ENCODE measurements at regions not wholly inside any gene's neighbourhood (a gene's known extent, or its start where the extent isn't known, plus 50 kb on each side); places are given as distances from the start of the nearest gene placed in this dataset.
A peak's percentile ranks its signal among the peaks of the same experiment; 100 is the strongest.

- DNase-seq (ENCODE audit: low read depth in 4 of 4, low spot score in 2 of 4): no peak
These were observed 182.4 kb upstream of the ETAA1 start for GRCh38 chr2:67214585-67215185.

GRCh38 chr2:67215214-67216055 is 181.7 kb upstream of the ETAA1 start:
- DNase-seq (ENCODE audit: low read depth in 4 of 4, low spot score in 2 of 4): peak in 3 of 4 donors; percentile 41 to 76 (median 68)

DNA sequence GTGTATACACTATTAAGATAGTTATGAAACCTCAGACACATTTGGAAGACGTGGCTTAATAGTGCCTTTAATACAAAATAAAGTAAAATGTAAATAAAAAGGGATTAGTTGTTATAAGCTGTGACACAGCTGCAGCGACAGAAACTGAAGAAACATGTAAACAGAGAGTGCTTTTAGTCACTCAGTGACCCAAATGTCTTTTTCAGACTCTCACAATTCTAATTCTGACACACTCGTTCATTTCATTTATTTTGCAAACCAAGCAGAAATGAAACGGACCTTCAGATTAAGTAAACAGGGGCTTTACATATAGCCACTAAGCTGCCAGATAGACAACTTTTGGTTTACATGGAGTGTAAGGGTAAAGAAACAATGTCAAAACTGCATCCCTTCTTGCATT is 181.0 kb upstream of the ETAA1 start:
- DNase-seq (ENCODE audit: low read depth in 4 of 4, low spot score in 2 of 4): no peak

GRCh38 chr2:67216881-67217280 is 180.3 kb upstream of the ETAA1 start:
- DNase-seq (ENCODE audit: low read depth in 4 of 4, low spot score in 2 of 4): no peak

- DNase-seq (ENCODE audit: low read depth in 4 of 4, low spot score in 2 of 4): no peak
These were observed 179.7 kb upstream of the ETAA1 start for GRCh38 chr2:67217398-67217797.

DNA sequence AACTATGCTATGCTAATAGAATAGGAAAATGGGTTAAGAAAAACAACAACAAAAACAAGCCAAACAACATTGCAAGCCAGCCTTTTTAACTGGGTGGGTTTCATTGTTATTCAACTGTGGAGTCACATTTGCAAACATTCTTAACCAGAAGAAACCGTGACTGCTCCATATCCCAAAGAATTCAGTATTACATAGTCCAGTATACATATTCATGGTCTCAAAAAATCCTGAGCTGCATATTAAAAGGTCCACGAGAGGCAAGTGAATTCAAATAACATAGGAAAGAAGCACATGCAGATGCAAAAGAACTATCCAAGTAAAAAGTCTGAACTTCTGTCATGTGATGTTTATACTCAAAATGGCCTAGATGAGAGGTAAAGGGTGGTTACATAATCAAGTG is 179.1 kb upstream of the ETAA1 start:
- no peak for DNase-seq (ENCODE audit: low read depth in 4 of 4, low spot score in 2 of 4)

DNA sequence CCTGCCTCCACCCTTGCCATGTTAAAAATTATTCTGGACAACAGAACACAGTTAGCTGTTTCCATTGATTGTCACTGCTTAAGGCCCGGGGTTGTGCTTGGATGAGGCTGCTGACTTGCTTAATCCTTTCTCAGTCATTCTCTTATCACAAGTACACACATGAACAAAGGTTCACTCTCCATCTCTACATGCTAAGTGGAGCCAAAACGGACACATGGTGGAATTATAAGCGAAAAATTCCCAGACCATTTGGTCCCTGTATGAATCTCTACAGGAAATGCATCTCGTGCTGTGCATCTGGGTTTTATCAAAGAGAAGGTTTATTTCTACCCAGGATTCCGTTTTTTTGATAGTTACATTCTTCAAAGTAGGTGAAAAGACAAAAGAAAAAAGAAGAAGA is 177.5 kb upstream of the ETAA1 start:
- no peak for DNase-seq (ENCODE audit: low read depth in 4 of 4, low spot score in 2 of 4)

DNA sequence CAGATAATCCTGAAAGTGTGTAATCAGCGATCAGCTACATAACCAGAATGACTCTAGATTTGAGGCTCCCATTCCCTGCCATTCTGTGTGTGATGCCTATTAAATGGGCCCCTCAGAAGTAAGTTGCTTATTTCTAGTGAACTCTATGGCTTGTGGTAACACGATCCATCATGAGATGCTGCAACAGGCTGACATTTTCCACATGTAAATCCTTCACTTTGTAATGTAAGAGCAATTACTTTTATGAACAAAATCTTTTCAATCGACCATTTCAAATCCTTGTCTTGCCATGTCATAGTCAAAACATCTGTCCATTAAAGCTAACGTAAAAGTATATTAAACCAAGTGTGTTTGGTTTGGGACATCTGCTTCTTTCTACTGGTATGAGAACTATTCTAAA is 175.9 kb upstream of the ETAA1 start:
- DNase-seq (ENCODE audit: low read depth in 4 of 4, low spot score in 2 of 4): no peak

GRCh38 chr2:67225287-67225973 is 171.7 kb upstream of the ETAA1 start:
- DNase-seq (ENCODE audit: low read depth in 4 of 4, low spot score in 2 of 4): no peak

- DNase-seq (ENCODE audit: low read depth in 4 of 4, low spot score in 2 of 4): no peak
These were observed 167.4 kb upstream of the ETAA1 start for GRCh38 chr2:67229706-67230105.

- DNase-seq (ENCODE audit: low read depth in 4 of 4, low spot score in 2 of 4): no peak
These were observed 164.2 kb upstream of the ETAA1 start for GRCh38 chr2:67232936-67233335.

DNA sequence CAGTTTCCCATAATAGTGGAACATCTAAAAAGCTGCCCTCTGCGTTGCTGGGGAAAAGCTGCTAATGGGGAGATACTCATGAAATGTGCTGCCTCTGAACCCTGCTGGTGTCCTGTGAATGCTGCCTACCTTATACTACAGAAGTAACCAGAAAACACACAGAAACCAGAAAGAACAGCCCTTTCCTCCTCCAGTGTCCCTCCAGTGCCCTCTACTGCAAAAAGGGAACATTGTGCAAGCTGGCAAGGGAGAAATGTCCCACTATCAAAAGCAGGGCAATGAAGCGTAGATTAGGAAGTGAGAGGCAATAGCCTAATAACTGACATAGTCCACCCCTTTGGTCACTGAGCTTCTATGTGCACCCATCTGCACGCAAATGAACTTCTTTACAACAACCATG is 162.7 kb upstream of the ETAA1 start:
- no peak for DNase-seq (ENCODE audit: low read depth in 4 of 4, low spot score in 2 of 4)

- no peak for DNase-seq (ENCODE audit: low read depth in 4 of 4, low spot score in 2 of 4)
These were observed 159.8 kb upstream of the ETAA1 start for GRCh38 chr2:67237288-67237687.

DNA sequence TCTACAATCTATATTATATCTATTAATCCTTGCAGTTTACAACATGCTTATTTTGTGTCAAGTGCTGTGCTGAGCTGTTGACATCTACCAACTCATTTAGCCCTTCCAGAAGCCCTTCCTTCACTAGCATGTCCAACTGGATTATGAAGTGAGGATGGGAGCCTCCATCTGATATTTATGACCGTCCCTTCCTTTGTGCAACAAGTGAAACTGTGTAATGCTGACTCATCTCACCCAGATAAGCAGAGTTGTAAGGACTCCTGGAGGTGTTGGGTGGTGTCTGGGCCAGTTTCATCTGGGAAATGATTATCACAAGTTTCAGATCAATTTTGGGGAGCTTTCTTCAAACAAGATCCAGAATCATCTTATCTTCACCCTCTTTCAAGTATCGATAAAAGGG is 156.6 kb upstream of the ETAA1 start:
- DNase-seq (ENCODE audit: low read depth in 4 of 4, low spot score in 2 of 4): no peak

DNA sequence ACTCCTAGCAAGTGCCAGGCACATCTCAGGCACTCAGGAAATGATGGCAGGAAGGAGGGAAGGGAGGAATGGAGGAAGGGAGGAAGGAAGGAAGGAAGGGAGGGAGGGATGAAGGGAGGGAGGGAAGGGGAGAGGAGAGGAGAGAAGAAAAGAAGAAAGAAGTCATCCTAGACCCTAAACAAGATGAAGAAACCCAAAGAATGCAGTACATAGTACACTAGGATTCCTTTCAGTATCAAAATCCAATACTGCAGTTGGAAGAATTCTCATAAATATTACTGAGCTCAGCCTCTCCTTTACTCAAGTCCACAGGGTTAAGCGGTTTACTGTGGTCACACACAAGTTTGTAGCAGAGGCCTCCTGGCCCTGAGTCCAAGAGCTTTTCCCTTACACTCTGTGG is 155.7 kb upstream of the ETAA1 start:
- no peak for DNase-seq (ENCODE audit: low read depth in 4 of 4, low spot score in 2 of 4)

- no peak for DNase-seq (ENCODE audit: low read depth in 4 of 4, low spot score in 2 of 4)
These were observed 154.7 kb upstream of the ETAA1 start for GRCh38 chr2:67242456-67242855.

DNA sequence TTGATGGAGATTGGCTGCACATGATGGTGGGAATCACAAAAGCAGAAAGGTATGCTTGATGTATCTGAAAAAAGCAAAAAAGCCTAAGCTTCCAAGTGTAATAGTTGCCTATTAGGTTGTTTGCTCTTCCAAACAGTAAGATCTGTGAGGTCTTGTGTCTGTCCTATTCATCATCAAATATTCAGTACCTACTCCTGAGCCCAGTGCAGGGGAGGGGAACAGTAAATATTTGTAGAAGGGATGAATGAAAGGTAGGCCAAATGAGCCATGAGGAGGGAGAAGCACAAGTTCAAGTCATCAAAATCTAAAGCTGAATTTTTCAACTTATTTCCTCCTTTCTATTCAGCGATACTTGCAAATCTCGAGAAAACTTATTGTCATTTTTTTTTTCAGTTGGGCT is 153.2 kb upstream of the ETAA1 start:
- DNase-seq (ENCODE audit: low read depth in 4 of 4, low spot score in 2 of 4): no peak

- no peak for DNase-seq (ENCODE audit: low read depth in 4 of 4, low spot score in 2 of 4)
These were observed 150.3 kb upstream of the ETAA1 start for GRCh38 chr2:67246791-67247190.

DNA sequence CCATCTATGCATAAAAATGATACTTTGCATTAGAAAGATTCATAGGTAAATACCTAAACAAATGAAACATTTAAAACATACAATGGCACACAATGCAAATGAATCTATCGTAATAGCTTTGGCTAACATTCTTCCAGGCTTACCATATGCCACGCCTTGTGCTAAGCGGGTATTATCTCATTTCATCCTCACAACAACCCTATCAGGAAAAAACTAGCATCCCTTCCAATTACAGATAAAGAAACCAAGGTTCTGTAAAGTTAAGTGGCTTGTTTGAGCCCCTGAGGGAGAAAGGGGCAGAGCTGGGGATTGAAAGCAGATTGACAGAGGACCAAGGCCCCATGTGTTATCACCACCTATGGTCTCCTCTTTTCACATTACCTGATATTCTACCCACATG is 145.4 kb upstream of the ETAA1 start:
- DNase-seq (ENCODE audit: low read depth in 4 of 4, low spot score in 2 of 4): no peak

- DNase-seq (ENCODE audit: low read depth in 4 of 4, low spot score in 2 of 4): no peak
These were observed 141.1 kb upstream of the ETAA1 start for GRCh38 chr2:67255933-67256615.

GRCh38 chr2:67256892-67257291 is 140.2 kb upstream of the ETAA1 start:
- DNase-seq (ENCODE audit: low read depth in 4 of 4, low spot score in 2 of 4): no peak

All from left renal cortex interstitium (tissue), 4 donors.